ENCODE measurements at regions not wholly inside any gene's neighbourhood (a gene's known extent, or its start where the extent isn't known, plus 50 kb on each side); places are given as distances from the start of the nearest gene placed in this dataset.

- Histone ChIP-seq H3K79me2 (ENCODE audit: control insufficient read depth, low read length) (no peaks in the 10 kb centered on the region), H3K4me2 (ENCODE audit: low read length) (no peak overlapping the region), H3K36me3 (ENCODE audit: control insufficient read depth, low read length) (no peaks in the 10 kb centered on the region), H3K27me3 (ENCODE audit: control insufficient read depth, low read length) (peaks cover 55% of the 10 kb centered on the region), H3K4me3 (ENCODE audit: low read length) (no peak overlapping the region), H4K20me1 (ENCODE audit: control insufficient read depth, insufficient read depth, low read depth, low read length) (no peaks in the 10 kb centered on the region), H3K9me3 (ENCODE audit: control insufficient read depth, insufficient read depth, low read length) (no peaks in the 10 kb centered on the region), H3K4me1 (ENCODE audit: control insufficient read depth, low read length) (peaks cover 18% of the 10 kb centered on the region), H3K9me2 (replicated peaks; ENCODE audit: control insufficient read depth, low read length) (no peaks in the 10 kb centered on the region), H3K27ac (ENCODE audit: low read depth, low read length) (no peak overlapping the region), H3F3A (ENCODE audit: control insufficient read depth, insufficient read depth) (no peaks in the 10 kb centered on the region)
- TF ChIP-seq CTCF (IDR thresholded peaks at IDR 0.05; ENCODE audit: low read depth, low read length, poor library complexity, severe bottlenecking), result no peak
- TF ChIP-seq EZH2phosphoT487 (IDR thresholded peaks at IDR 0.05; ENCODE audit: borderline replicate concordance, low read length), result no peak
Observed at GRCh38 chr15:70195171-70195570, 97.5 kb upstream of the TLE3 start.

DNA sequence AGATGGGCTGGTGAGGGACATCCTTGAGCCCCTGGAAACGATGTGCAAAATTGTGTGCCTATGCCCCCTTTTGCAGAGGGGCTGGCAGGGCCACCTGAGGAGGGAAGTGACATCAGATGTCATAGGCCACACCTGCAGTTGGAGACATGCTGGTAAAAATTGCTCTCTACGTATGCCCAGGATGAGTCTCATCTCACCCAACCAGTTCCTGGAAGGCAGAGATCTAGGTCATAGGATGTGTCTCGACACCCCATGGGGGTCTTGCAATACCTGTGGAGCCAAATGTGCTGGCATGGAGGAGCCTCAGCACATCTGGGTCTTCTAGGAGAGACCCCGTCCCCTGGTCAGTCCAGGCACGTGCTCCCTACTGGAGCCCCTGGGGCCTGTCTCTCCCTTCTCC, 96.5 kb upstream of the TLE3 start:
- Histone ChIP-seq H3K79me2 (ENCODE audit: control insufficient read depth, low read length) (no peaks in the 10 kb centered on the region), H4K20me1 (ENCODE audit: control insufficient read depth, insufficient read depth, low read depth, low read length) (no peaks in the 10 kb centered on the region), H3F3A (ENCODE audit: control insufficient read depth, insufficient read depth) (no peaks in the 10 kb centered on the region), H3K27ac (ENCODE audit: low read depth, low read length) (no peak overlapping the region), H3K9me2 (replicated peaks; ENCODE audit: control insufficient read depth, low read length) (no peaks in the 10 kb centered on the region), H3K4me1 (ENCODE audit: control insufficient read depth, low read length) (peaks cover 18% of the 10 kb centered on the region), H3K4me2 (ENCODE audit: low read length) (no peak overlapping the region), H3K27me3 (ENCODE audit: control insufficient read depth, low read length) (peaks cover 46% of the 10 kb centered on the region), H3K9me3 (ENCODE audit: control insufficient read depth, insufficient read depth, low read length) (no peaks in the 10 kb centered on the region), H3K36me3 (ENCODE audit: control insufficient read depth, low read length) (no peaks in the 10 kb centered on the region), H3K4me3 (ENCODE audit: low read length) (no peak overlapping the region)
- TF ChIP-seq EZH2phosphoT487 (IDR thresholded peaks at IDR 0.05; ENCODE audit: borderline replicate concordance, low read length) (no peak), CTCF (IDR thresholded peaks at IDR 0.05; ENCODE audit: low read depth, low read length, poor library complexity, severe bottlenecking) (no peak)

GRCh38 chr15:70193734-70194133, 96.0 kb upstream of the TLE3 start:
- H3K36me3 ChIP-seq (ENCODE audit: control insufficient read depth, low read length), result no peaks in the 10 kb centered on the region
- H3K27ac ChIP-seq (ENCODE audit: low read depth, low read length), result no peak overlapping the region
- no peaks in the 10 kb centered on the region for H3F3A ChIP-seq (ENCODE audit: control insufficient read depth, insufficient read depth)
- TF ChIP-seq EZH2phosphoT487 (IDR thresholded peaks at IDR 0.05; ENCODE audit: borderline replicate concordance, low read length) (no peak), CTCF (IDR thresholded peaks at IDR 0.05; ENCODE audit: low read depth, low read length, poor library complexity, severe bottlenecking) (no peak)
- H3K79me2 ChIP-seq (ENCODE audit: control insufficient read depth, low read length), result no peaks in the 10 kb centered on the region
- no peak overlapping the region for H3K4me3 ChIP-seq (ENCODE audit: low read length)
- no peak overlapping the region for H3K4me2 ChIP-seq (ENCODE audit: low read length)
- no peaks in the 10 kb centered on the region for H4K20me1 ChIP-seq (ENCODE audit: control insufficient read depth, insufficient read depth, low read depth, low read length)
- peaks cover 14% of the 10 kb centered on the region for H3K4me1 ChIP-seq (ENCODE audit: control insufficient read depth, low read length)
- H3K9me3 ChIP-seq (ENCODE audit: control insufficient read depth, insufficient read depth, low read length), result no peaks in the 10 kb centered on the region
- no peaks in the 10 kb centered on the region for H3K9me2 ChIP-seq (replicated peaks; ENCODE audit: control insufficient read depth, low read length)
- peaks cover 41% of the 10 kb centered on the region for H3K27me3 ChIP-seq (ENCODE audit: control insufficient read depth, low read length)

- Histone ChIP-seq H3K4me2 (ENCODE audit: low read length) (no peak overlapping the region), H3K4me3 (ENCODE audit: low read length) (no peak overlapping the region), H4K20me1 (ENCODE audit: control insufficient read depth, insufficient read depth, low read depth, low read length) (no peaks in the 10 kb centered on the region), H3F3A (ENCODE audit: control insufficient read depth, insufficient read depth) (no peaks in the 10 kb centered on the region), H3K9me2 (replicated peaks; ENCODE audit: control insufficient read depth, low read length) (no peaks in the 10 kb centered on the region), H3K9me3 (ENCODE audit: control insufficient read depth, insufficient read depth, low read length) (no peaks in the 10 kb centered on the region), H3K79me2 (ENCODE audit: control insufficient read depth, low read length) (no peaks in the 10 kb centered on the region), H3K27ac (ENCODE audit: low read depth, low read length) (no peak overlapping the region), H3K4me1 (ENCODE audit: control insufficient read depth, low read length) (peaks cover 12% of the 10 kb centered on the region), H3K27me3 (ENCODE audit: control insufficient read depth, low read length) (peaks cover 38% of the 10 kb centered on the region), H3K36me3 (ENCODE audit: control insufficient read depth, low read length) (no peaks in the 10 kb centered on the region)
- TF ChIP-seq CTCF (IDR thresholded peaks at IDR 0.05; ENCODE audit: low read depth, low read length, poor library complexity, severe bottlenecking) (no peak), EZH2phosphoT487 (IDR thresholded peaks at IDR 0.05; ENCODE audit: borderline replicate concordance, low read length) (no peak)
Observed at GRCh38 chr15:70192490-70192889, 94.8 kb upstream of the TLE3 start.
